ENCODE measurements at regions not wholly inside any gene's neighbourhood (a gene's known extent, or its start where the extent isn't known, plus 50 kb on each side); places are given as distances from the start of the nearest gene placed in this dataset.

- DNase-seq = no peak
Measured at GRCh38 chr2:12577091-12577490, 139.6 kb upstream of the TRIB2 start.

- no peak for DNase-seq
Measured at GRCh38 chr2:12577567-12578253, 139.0 kb upstream of the TRIB2 start.

- DNase-seq = no peak
Measured at GRCh38 chr2:12579018-12579417, 137.7 kb upstream of the TRIB2 start.

GRCh38 chr2:12584338-12584737 lies 132.4 kb upstream of the TRIB2 start:
- DNase-seq = no peak

GRCh38 chr2:12585784-12586183 lies 131.0 kb upstream of the TRIB2 start:
- DNase-seq = no peak

GRCh38 chr2:12587228-12587627 lies 129.5 kb upstream of the TRIB2 start:
- no peak for DNase-seq

- peak; percentile 78 for DNase-seq
Measured at GRCh38 chr2:12587729-12588522, 128.8 kb upstream of the TRIB2 start.

- DNase-seq = no peak
Measured at GRCh38 chr2:12588986-12589385, 127.8 kb upstream of the TRIB2 start.

- no peak for DNase-seq
Measured at GRCh38 chr2:12589802-12590320, 126.9 kb upstream of the TRIB2 start.

- no peak for DNase-seq
Measured at GRCh38 chr2:12592296-12592695, 124.4 kb upstream of the TRIB2 start.

GRCh38 chr2:12594590-12594989 lies 122.1 kb upstream of the TRIB2 start:
- DNase-seq = no peak

- DNase-seq = no peak
Measured at GRCh38 chr2:12596771-12597170, 120.0 kb upstream of the TRIB2 start.

GRCh38 chr2:12597610-12598009 lies 119.1 kb upstream of the TRIB2 start:
- no peak for DNase-seq

GRCh38 chr2:12602661-12603060 lies 114.1 kb upstream of the TRIB2 start:
- DNase-seq = no peak

GRCh38 chr2:12603781-12604295 lies 112.9 kb upstream of the TRIB2 start:
- no peak for DNase-seq

GRCh38 chr2:12604341-12604740 lies 112.4 kb upstream of the TRIB2 start:
- DNase-seq = no peak

GRCh38 chr2:12605366-12605765 lies 111.4 kb upstream of the TRIB2 start:
- DNase-seq = no peak

- DNase-seq = no peak
Measured at GRCh38 chr2:12605936-12606335, 110.8 kb upstream of the TRIB2 start.

GRCh38 chr2:12606472-12607000 lies 110.2 kb upstream of the TRIB2 start:
- peak; percentile 20 for DNase-seq

GRCh38 chr2:12607971-12608370 lies 108.8 kb upstream of the TRIB2 start:
- DNase-seq = no peak

GRCh38 chr2:12610314-12610713 lies 106.4 kb upstream of the TRIB2 start:
- DNase-seq = no peak

- DNase-seq = no peak
Measured at GRCh38 chr2:12612168-12612567, 104.6 kb upstream of the TRIB2 start.

- DNase-seq = no peak
Measured at GRCh38 chr2:12612671-12613070, 104.1 kb upstream of the TRIB2 start.
